Ectodermal cell (in vitro differentiated cells): ENCODE measurements at regions not wholly inside any gene's neighbourhood (a gene's known extent, or its start where the extent isn't known, plus 50 kb on each side); places are given as distances from the start of the nearest gene placed in this dataset.

ENCODE experiments used
- H3K27ac ChIP-seq: 2 replicates; pipeline ENCODE4 v1.7.0; 2013; ENCODE audit warnings: mild to moderate bottlenecking, low read depth, low read length; ENCODE audit not compliant: insufficient read depth, poor library complexity, severe bottlenecking
- H3K27me3 ChIP-seq: 2 replicates; pipeline ENCODE4 v1.7.0; 2013; ENCODE audit warnings: mild to moderate bottlenecking, low read length; ENCODE audit not compliant: insufficient read depth, control insufficient read depth, poor library complexity, severe bottlenecking
- H3K36me3 ChIP-seq: one replicate; pipeline ENCODE4 v1.7.0; 2013; ENCODE audit warnings: low read length; ENCODE audit not compliant: control insufficient read depth, insufficient read depth
- H3K4me1 ChIP-seq: one replicate; pipeline ENCODE4 v1.7.0; 2013; ENCODE audit warnings: low read length; ENCODE audit not compliant: control insufficient read depth, insufficient read depth
- H3K4me3 ChIP-seq: 2 replicates; pipeline ENCODE4 v1.7.0; 2013; ENCODE audit warnings: low read depth, low read length, control low read depth; ENCODE audit not compliant: insufficient read depth
- H3K9me3 ChIP-seq: 2 replicates; pipeline ENCODE4 v1.7.0; 2013; ENCODE audit warnings: mild to moderate bottlenecking, low read length, moderate library complexity; ENCODE audit not compliant: control insufficient read depth
- WGBS, 2 experiments: methylation state at CpG; one replicate each; pipeline ENCODE4 v1.1.7; 2013; ENCODE audit warnings: missing lambda C conversion rate in 2 of 2; 5-methylcytosine and 5-hydroxymethylcytosine counted together

DNA sequence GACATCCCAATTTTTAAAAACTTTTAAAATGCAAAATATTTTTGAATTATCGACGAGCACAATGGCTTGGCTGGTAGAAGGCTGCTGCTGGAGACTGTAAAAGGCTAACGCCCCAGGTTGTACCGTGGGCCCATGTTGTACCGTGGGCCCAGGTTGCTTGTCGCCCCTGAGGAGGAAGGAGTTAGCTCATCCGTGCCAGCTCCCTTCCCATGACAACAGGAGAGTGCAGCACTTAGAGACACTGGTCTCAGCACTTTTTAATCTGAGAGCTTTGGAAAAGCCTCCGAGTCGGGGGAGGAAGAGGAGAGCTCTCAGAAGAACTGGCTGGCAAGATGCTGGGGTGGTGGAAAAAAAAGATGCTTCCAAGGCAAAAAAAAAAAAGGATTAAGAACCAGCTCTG lies 50.3 kb upstream of the CACNA1A start:
- no peak overlapping the region for H3K27ac ChIP-seq
- peaks cover 8% of the 10 kb centered on the region for H3K4me1 ChIP-seq
- H3K4me3 ChIP-seq, result no peak overlapping the region
- H3K9me3 ChIP-seq, result no peaks in the 10 kb centered on the region
- H3K36me3 ChIP-seq, result no peaks in the 10 kb centered on the region
- no peaks in the 10 kb centered on the region for H3K27me3 ChIP-seq
- 91 to 92% methylated on average over 9 of the region's 9 CpGs for WGBS, 2 experiments
